Right lobe of liver (tissue), 6 donors: ENCODE measurements at regions not wholly inside any gene's neighbourhood (a gene's known extent, or its start where the extent isn't known, plus 50 kb on each side); places are given as distances from the start of the nearest gene placed in this dataset.

Source experiments
- ATAC-seq, 4 donors: fragments of 200-7000 bp; cut with Tn5 transposase; one replicate each; pipeline ENCODE4 v1.9.1; 2020; ENCODE audit warnings: mild to moderate bottlenecking in 4 of 4, moderate library complexity in 4 of 4
- DNase-seq, 3 donors: peaks; one replicate each; pipeline ENCODE4 v3.0.0-alpha.2; 2020
- H3K27ac ChIP-seq, 3 donors: fragments of 200-600 bp; one replicate each; pipeline ENCODE4 v1.8.0; 2022
- H3K27me3 ChIP-seq, 2 donors: fragments of 200-600 bp; one replicate each; pipeline ENCODE4 v1.8.0; 2022
- H3K36me3 ChIP-seq, 4 donors: fragments of 200-600 bp; sonication (generic) in 1 of 4; one replicate each; pipeline versions ENCODE4 v1.5.1 to v1.8.0; 2017 to 2022; ENCODE audit warnings: control low read depth in 1 of 4
- H3K4me1 ChIP-seq, 4 donors: fragments of 200-600 bp; sonication (generic) in 1 of 4; one replicate each; pipeline versions ENCODE4 v1.5.1 to v1.8.0; 2017 to 2022; ENCODE audit warnings: control low read depth in 1 of 4
- H3K4me3 ChIP-seq, 3 donors: fragments of 200-600 bp; one replicate each; pipeline ENCODE4 v1.8.0; 2022
- H3K9me3 ChIP-seq, 4 donors: fragments of 200-600 bp; sonication (generic) in 1 of 4; one replicate each; pipeline versions ENCODE4 v1.5.1 to v1.8.0; 2017 to 2022; ENCODE audit warnings: control low read depth in 1 of 4
- CTCF ChIP-seq, 4 donors: fragments of 200-600 bp in 3 of 4; fragments of 450-650 bp in 1 of 4; IDR thresholded peaks; one replicate each; pipeline versions ENCODE4 v1.5.1 to v1.8.0; 2016 to 2022; ENCODE audit warnings: antibody characterized with exemption in 4 of 4, mild to moderate bottlenecking in 2 of 4
- POLR2A ChIP-seq: fragments of 450-650 bp; IDR thresholded peaks from one replicate; pipeline ENCODE4 v1.6.1; 2017; ENCODE audit warnings: antibody characterized with exemption, mild to moderate bottlenecking
- WGBS: methylation state at CpG from one replicate; pipeline ENCODE4 v1.1.6; 2018; ENCODE audit warnings: low coverage, low lambda C conversion rate; ENCODE audit not compliant: insufficient coverage; ENCODE audit errors: missing lambda C conversion rate; 5-methylcytosine and 5-hydroxymethylcytosine counted together
- intact Hi-C, 2 donors: fragments of 100-400 bp; cut with DNase I; formaldehyde crosslinking; loops; one replicate each; pipeline versions ENCODE4 v1.11.2 to v1.14.1; 2022
- donor health status: DM: no; HTN: yes; CAD: no.
- donor health status: DM: no; HTN: no; CAD: no.
- donor health status: DM: no; HTN: no; CAD: no.
- donor health status: DM: no; HTN: yes; CAD: no.
- donor health status: DM: no; HTN: yes; CAD: no.

GRCh38 chr9:13990331-13990730 lies 323.6 kb downstream of the NFIB start:
- H3K36me3 ChIP-seq = no peaks in the 10 kb centered on the region
- DNase-seq = no peak
- intact Hi-C loops = no loop called here
- H3K27ac ChIP-seq = no peak overlapping the region
- TF ChIP-seq CTCF (IDR thresholded peaks at IDR 0.05) = no peak
- no peak for TF ChIP-seq POLR2A
- no peaks in the 10 kb centered on the region for H3K9me3 ChIP-seq
- H3K4me3 ChIP-seq = no peak overlapping the region
- H3K4me1 ChIP-seq = no peaks in the 10 kb centered on the region
- no peak for ATAC-seq
- no peaks in the 10 kb centered on the region for H3K27me3 ChIP-seq

- 0% methylated on average over 1 of the region's 1 CpG for WGBS
- intact Hi-C loops = no loop called here
- no peak for DNase-seq
- Histone ChIP-seq H3K36me3 (no peaks in the 10 kb centered on the region), H3K27ac (no peak overlapping the region), H3K9me3 (no peaks in the 10 kb centered on the region), H3K4me1 (no peaks in the 10 kb centered on the region), H3K27me3 (no peaks in the 10 kb centered on the region), H3K4me3 (no peak overlapping the region)
- ATAC-seq = no peak
- no peak for TF ChIP-seq POLR2A
- TF ChIP-seq CTCF (IDR thresholded peaks at IDR 0.05) = no peak
These were observed 325.0 kb downstream of the NFIB start for GRCh38 chr9:13988944-13989343.

- 65% methylated on average over 4 of the region's 4 CpGs for WGBS
- intact Hi-C loops = no loop called here
These were observed 330.3 kb downstream of the NFIB start for GRCh38 chr9:13983607-13984006.

GRCh38 chr9:13979941-13980318 lies 334.0 kb downstream of the NFIB start:
- no peaks in the 10 kb centered on the region for H3K9me3 ChIP-seq
- H3K4me1 ChIP-seq = no peaks in the 10 kb centered on the region
- intact Hi-C loops = no loop called here
- DNase-seq (no peak), ATAC-seq (no peak)
- TF ChIP-seq CTCF (IDR thresholded peaks at IDR 0.05) = no peak
- no peak for TF ChIP-seq POLR2A
- H3K27me3 ChIP-seq = no peaks in the 10 kb centered on the region
- H3K4me3 ChIP-seq = no peak overlapping the region
- H3K27ac ChIP-seq = no peak overlapping the region
- H3K36me3 ChIP-seq = no peaks in the 10 kb centered on the region
- WGBS = 41% methylated on average over 2 of the region's 2 CpGs

More at GRCh38 chr9:13983607-13984006, 330.3 kb downstream of the NFIB start:
- ATAC-seq (no peak), DNase-seq (no peak)
- Histone ChIP-seq H3K27ac (no peak overlapping the region), H3K36me3 (no peaks in the 10 kb centered on the region), H3K9me3 (no peaks in the 10 kb centered on the region), H3K27me3 (no peaks in the 10 kb centered on the region), H3K4me3 (no peak overlapping the region), H3K4me1 (no peaks in the 10 kb centered on the region)
- no peak for TF ChIP-seq CTCF (IDR thresholded peaks at IDR 0.05)
- no peak for TF ChIP-seq POLR2A

GRCh38 chr9:13975611-13976290 lies 338.2 kb downstream of the NFIB start:
- Histone ChIP-seq H3K36me3 (no peaks in the 10 kb centered on the region), H3K4me1 (no peaks in the 10 kb centered on the region), H3K4me3 (no peak overlapping the region), H3K9me3 (no peaks in the 10 kb centered on the region), H3K27ac (no peak overlapping the region), H3K27me3 (no peaks in the 10 kb centered on the region)
- intact Hi-C loops = no loop called here
- no peak for TF ChIP-seq POLR2A
- TF ChIP-seq CTCF (IDR thresholded peaks at IDR 0.05) = no peak
- no peak for ATAC-seq
- DNase-seq = no peak
- 11% methylated on average over 1 of the region's 1 CpG for WGBS
